ENCODE measurements at regions not wholly inside any gene's neighbourhood (a gene's known extent, or its start where the extent isn't known, plus 50 kb on each side); places are given as distances from the start of the nearest gene placed in this dataset.
"Not testable (repeated sequence)": the region's sequence is repeated elsewhere in the genome, so short reads cannot be mapped to it uniquely, and the experiment has no call there.

- no peak overlapping the region for H3K4me3 ChIP-seq (ENCODE audit: low read length)
- TF ChIP-seq CTCF (IDR thresholded peaks at IDR 0.05; ENCODE audit: insufficient read depth, low read depth, low read length, missing control alignments), result no peak
- no peak for DNase-seq (ENCODE audit: low read depth)
These were observed 584.0 kb downstream of the ADGRL2 start for GRCh38 chr1:82384776-82385175.

GRCh38 chr1:82377201-82377884, 576.6 kb downstream of the ADGRL2 start:
- H3K4me3 ChIP-seq (ENCODE audit: low read length), result no peak overlapping the region
- peak; percentile 87 for DNase-seq (ENCODE audit: low read depth)
- peak; percentile 36 for TF ChIP-seq CTCF (IDR thresholded peaks at IDR 0.05; ENCODE audit: insufficient read depth, low read depth, low read length, missing control alignments)

- DNase-seq (ENCODE audit: low read depth), result no peak
- no peak for TF ChIP-seq CTCF (IDR thresholded peaks at IDR 0.05; ENCODE audit: insufficient read depth, low read depth, low read length, missing control alignments)
- no peak overlapping the region for H3K4me3 ChIP-seq (ENCODE audit: low read length)
These were observed 573.0 kb downstream of the ADGRL2 start for GRCh38 chr1:82373710-82374109.

GRCh38 chr1:82371844-82372498, 571.2 kb downstream of the ADGRL2 start:
- H3K4me3 ChIP-seq (ENCODE audit: low read length), result no peak overlapping the region
- peak; percentile 75 for DNase-seq (ENCODE audit: low read depth)
- TF ChIP-seq CTCF (IDR thresholded peaks at IDR 0.05; ENCODE audit: insufficient read depth, low read depth, low read length, missing control alignments), result no peak

GRCh38 chr1:82367456-82367855, 566.7 kb downstream of the ADGRL2 start:
- DNase-seq (ENCODE audit: low read depth), result no peak
- TF ChIP-seq CTCF (IDR thresholded peaks at IDR 0.05; ENCODE audit: insufficient read depth, low read depth, low read length, missing control alignments), result no peak
- no peak overlapping the region for H3K4me3 ChIP-seq (ENCODE audit: low read length)

- DNase-seq (ENCODE audit: low read depth), result peak; percentile 84
- H3K4me3 ChIP-seq (ENCODE audit: low read length), result no peak overlapping the region
- no peak for TF ChIP-seq CTCF (IDR thresholded peaks at IDR 0.05; ENCODE audit: insufficient read depth, low read depth, low read length, missing control alignments)
These were observed 566.0 kb downstream of the ADGRL2 start for GRCh38 chr1:82366689-82367088.

GRCh38 chr1:82359541-82359940, 558.8 kb downstream of the ADGRL2 start:
- not testable (repeated sequence) for H3K4me3 ChIP-seq (ENCODE audit: low read length)
- DNase-seq (ENCODE audit: low read depth), result peak; percentile 58

- not testable (repeated sequence) for DNase-seq (ENCODE audit: low read depth); H3K4me3 ChIP-seq (ENCODE audit: low read length)
These were observed 558.0 kb downstream of the ADGRL2 start for GRCh38 chr1:82358706-82359105.

GRCh38 chr1:82354546-82354945, 553.8 kb downstream of the ADGRL2 start:
- DNase-seq (ENCODE audit: low read depth); H3K4me3 ChIP-seq (ENCODE audit: low read length): not testable (repeated sequence)
